ENCODE measurements at regions not wholly inside any gene's neighbourhood (a gene's known extent, or its start where the extent isn't known, plus 50 kb on each side); places are given as distances from the start of the nearest gene placed in this dataset.

DNA sequence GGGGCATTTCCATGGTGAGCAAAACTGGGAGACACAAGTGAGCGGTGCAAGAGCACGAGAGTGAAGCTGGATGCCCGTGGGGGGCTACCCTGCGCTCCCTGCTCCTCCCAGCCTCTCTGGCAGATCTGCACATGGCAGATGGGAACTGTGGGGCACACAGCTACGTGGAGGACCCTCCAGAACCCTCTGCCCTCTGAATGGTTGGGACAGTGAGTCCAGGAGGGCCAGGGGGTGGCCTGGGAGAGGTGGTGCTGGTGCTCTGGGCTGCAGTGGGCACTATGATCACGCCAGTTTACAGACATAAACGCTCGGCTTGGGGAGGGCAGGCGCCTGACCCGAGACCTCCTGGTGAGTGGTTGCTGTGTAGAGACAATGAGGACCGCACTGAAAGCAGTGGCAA, 205.9 kb downstream of the CTTN start:
- Histone ChIP-seq H4K20me1 (ENCODE audit: insufficient read depth, low read length) (peaks cover 13% of the 10 kb centered on the region; the same call in 1 of the 2 replicates), H2AFZ (ENCODE audit: low read length) (no peak overlapping the region), H3K27ac (ENCODE audit: extremely low read length, insufficient read depth, low read length) (no peak overlapping the region), H3K4me2 (ENCODE audit: low read depth, low read length) (no peak overlapping the region), H3K27me3 (ENCODE audit: control insufficient read depth in 1 of 2, insufficient read depth in 2 of 2, low read length in 2 of 2) (no peaks in the 10 kb centered on the region), H3K36me3 (replicated peaks in 1 of 2; ENCODE audit: control insufficient read depth in 1 of 2, insufficient read depth in 2 of 2, low read length in 2 of 2) (peaks cover 3 to 7% of the 10 kb centered on the region in 2 experiments; a peak in 3 of 5 replicates), H3K4me3 (replicated peaks in 1 of 3; ENCODE audit: insufficient read depth in 1 of 3, low read depth in 2 of 3, low read length in 3 of 3) (no peak overlapping the region), H3K9me3 (ENCODE audit: low read length) (no peaks in the 10 kb centered on the region), H3K79me2 (ENCODE audit: insufficient read depth, low read length) (no peaks in the 10 kb centered on the region), H3K4me1 (ENCODE audit: insufficient read depth, low read length) (peaks cover 15% of the 10 kb centered on the region), H3K9ac (ENCODE audit: insufficient read depth, low read depth, low read length) (no peak overlapping the region)
- no TSS peak for BruUV-seq (replicated peaks)
- FAIRE-seq (no peak), DNase-seq (ENCODE audit: low spot score) (no peak), ATAC-seq (no peak)
- intact Hi-C loops (cut with micrococcal nuclease; ENCODE audit: unreplicated experiment) (no loop called here), in situ Hi-C loops (cut with HindIII; ENCODE audit: extremely low pct_ligation_motif_present, low pct_unique_long_range_greater_than_20kb) (no loop called here)
- no peak for TF ChIP-seq NFIC (IDR thresholded peaks at IDR 0.05; ENCODE audit: low read length)
- TF ChIP-seq ZNF549 (CRISPR knock-in tag; IDR thresholded peaks at IDR 0.05) = no peak
- no peak for TF ChIP-seq CCDC6 (CRISPR knock-in tag; IDR thresholded peaks at IDR 0.05)
- ChIA-PET POLR2A (no interaction called here), CTCF (ENCODE audit: low intra/inter-chr PET ratio, low total read pairs) (no interaction called here)
- WGBS (ENCODE audit: low lambda C conversion rate) = 95% methylated on average over 10 of the region's 11 CpGs

GRCh38 chr11:70604630-70605467, 206.5 kb downstream of the CTTN start:
- H3K27me3 ChIP-seq (ENCODE audit: control insufficient read depth in 1 of 2, insufficient read depth in 2 of 2, low read length in 2 of 2) = no peaks in the 10 kb centered on the region
- H4K20me1 ChIP-seq (ENCODE audit: insufficient read depth, low read length) = peaks cover 17% of the 10 kb centered on the region; the same call in 1 of the 2 replicates
- peak; percentile 85 for TF ChIP-seq ZNF629 (CRISPR knock-in tag; conservative IDR thresholded peaks at IDR 0.05)
- TF ChIP-seq DMAP1 (CRISPR knock-in tag; IDR thresholded peaks at IDR 0.05) = no peak
- H3K9me3 ChIP-seq (ENCODE audit: low read length) = no peaks in the 10 kb centered on the region
- no TSS peak for BruUV-seq (replicated peaks)
- H3K4me2 ChIP-seq (ENCODE audit: low read depth, low read length) = no peak overlapping the region
- ChIA-PET POLR2A (no interaction called here), CTCF (ENCODE audit: low intra/inter-chr PET ratio, low total read pairs) (no interaction called here)
- peaks cover 3 to 7% of the 10 kb centered on the region in 2 experiments; a peak in 3 of 5 replicates for H3K36me3 ChIP-seq (replicated peaks in 1 of 2; ENCODE audit: control insufficient read depth in 1 of 2, insufficient read depth in 2 of 2, low read length in 2 of 2)
- in situ Hi-C loops (cut with HindIII; ENCODE audit: extremely low pct_ligation_motif_present, low pct_unique_long_range_greater_than_20kb) (no loop called here), intact Hi-C loops (cut with micrococcal nuclease; ENCODE audit: unreplicated experiment) (no loop called here)
- H3K9ac ChIP-seq (ENCODE audit: insufficient read depth, low read depth, low read length) = no peak overlapping the region
- DNase-seq (ENCODE audit: low spot score) (no peak), FAIRE-seq (no peak), ATAC-seq (no peak)
- no peak overlapping the region for H3K27ac ChIP-seq (ENCODE audit: extremely low read length, insufficient read depth, low read length)
- WGBS (ENCODE audit: low lambda C conversion rate) = 98% methylated on average over 9 of the region's 20 CpGs
- peaks cover 15% of the 10 kb centered on the region for H3K4me1 ChIP-seq (ENCODE audit: insufficient read depth, low read length)
- H3K4me3 ChIP-seq (replicated peaks in 1 of 3; ENCODE audit: insufficient read depth in 1 of 3, low read depth in 2 of 3, low read length in 3 of 3) = no peak overlapping the region
- no peaks in the 10 kb centered on the region for H3K79me2 ChIP-seq (ENCODE audit: insufficient read depth, low read length)
- H2AFZ ChIP-seq (ENCODE audit: low read length) = no peak overlapping the region
